Stimulated activated CD4-positive, alpha-beta T cell treated with anti-CD3 and anti-CD28 coated beads, TNF-alpha, amount 100 ng/mL, for 48 hours (primary cell): ENCODE measurements at regions not wholly inside any gene's neighbourhood (a gene's known extent, or its start where the extent isn't known, plus 50 kb on each side); places are given as distances from the start of the nearest gene placed in this dataset.

Experiments used
- DNase-seq, 3 donors: peaks; one replicate each; pipeline ENCODE4 v3.0.0-alpha.2; 2020; ENCODE audit warnings: low read depth in 3 of 3

GRCh38 chr1:58862728-58863385 is 79.0 kb upstream of the JUN start:
- DNase-seq, result no peak

DNA sequence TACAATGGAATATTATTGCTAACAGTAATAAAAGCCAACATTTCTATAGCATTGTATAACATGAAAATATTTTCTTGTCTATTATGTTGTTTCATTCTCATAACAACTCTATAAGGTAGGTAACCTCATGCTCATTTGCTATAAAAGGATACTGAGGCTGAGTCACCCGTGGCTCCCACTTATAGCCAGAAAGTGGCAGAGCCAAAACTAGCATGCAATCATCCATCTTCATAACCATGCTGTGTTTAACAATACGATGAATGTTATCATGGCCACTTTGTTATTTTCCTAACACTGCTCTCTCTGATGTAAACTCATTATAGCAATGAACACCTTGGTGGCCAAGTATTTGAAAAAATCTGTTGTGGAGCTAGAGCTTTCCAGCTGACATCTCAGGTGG is 80.8 kb upstream of the JUN start:
- no peak for DNase-seq

GRCh38 chr1:58866578-58866977 is 82.7 kb upstream of the JUN start:
- DNase-seq, result no peak

DNA sequence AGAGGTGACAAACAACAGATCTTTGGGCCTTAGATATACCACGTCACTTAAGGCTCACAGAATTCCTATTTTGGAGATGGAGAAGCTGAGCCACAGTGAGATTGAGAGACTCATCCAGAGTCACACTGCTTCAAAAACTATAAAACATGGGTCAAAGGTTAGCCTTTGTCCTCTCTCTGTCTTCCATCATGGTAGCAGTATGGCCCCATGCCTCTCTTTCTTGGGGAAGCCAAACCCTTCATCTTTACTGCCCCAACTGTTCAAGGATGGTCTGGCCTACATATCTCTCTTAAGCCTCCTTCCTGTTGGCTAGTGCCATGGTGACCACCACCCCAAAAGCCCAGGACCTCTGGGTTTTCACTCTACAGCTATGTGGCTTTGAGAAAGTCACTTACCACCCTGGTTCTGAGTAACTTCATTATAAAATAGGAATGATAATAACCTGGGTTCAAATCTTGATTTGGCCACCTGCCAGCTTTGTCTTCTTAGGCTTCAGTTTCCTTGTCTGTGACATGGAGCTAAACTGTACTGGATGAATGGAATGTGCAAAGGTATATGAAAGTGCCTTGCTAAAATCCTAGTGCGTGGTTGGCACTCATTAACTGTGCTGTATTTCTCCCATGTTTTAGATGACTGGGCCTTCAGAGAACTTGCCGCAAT is 85.9 kb upstream of the JUN start:
- DNase-seq, result no peak

DNA sequence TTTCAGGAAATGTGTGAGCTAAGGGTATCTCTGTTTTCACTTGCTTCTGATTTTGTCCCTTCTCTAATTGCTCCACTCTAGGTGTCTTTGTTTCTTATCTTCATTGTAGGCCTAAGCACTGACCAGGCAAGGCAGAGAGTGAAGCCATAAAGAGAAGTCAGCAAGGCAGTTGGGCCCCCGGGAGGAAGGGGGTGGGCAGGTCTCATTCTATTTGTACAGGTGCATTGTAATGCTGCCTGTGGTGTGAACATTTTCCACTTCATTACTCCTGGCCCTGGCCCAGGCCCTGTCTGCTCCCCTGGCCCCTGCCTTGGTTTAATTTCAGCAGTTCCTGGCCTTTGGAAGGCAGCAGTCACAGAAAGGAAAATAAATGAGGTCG is 86.4 kb upstream of the JUN start:
- DNase-seq, result no peak

DNA sequence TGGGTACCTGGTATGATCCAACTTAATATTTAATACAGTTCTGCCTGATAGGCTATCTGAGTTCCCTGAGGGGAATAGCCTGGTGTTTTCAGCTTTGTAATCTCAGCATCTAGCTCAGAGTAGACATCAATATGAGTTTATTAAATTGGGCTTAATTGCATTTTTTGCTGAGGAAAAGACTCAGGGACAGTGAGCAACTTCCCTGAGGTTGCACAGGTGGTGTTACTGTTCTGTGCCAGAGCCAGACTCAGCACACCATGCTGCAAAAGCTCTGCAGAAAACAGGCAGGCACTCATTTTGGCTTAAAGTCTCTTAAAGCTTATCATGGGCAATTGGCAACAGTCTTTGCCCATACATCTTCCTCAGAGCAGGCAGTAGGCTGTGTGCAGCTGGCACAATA is 90.5 kb upstream of the JUN start:
- DNase-seq, result no peak

GRCh38 chr1:58874757-58875755 is 91.2 kb upstream of the JUN start:
- DNase-seq, result no peak

DNA sequence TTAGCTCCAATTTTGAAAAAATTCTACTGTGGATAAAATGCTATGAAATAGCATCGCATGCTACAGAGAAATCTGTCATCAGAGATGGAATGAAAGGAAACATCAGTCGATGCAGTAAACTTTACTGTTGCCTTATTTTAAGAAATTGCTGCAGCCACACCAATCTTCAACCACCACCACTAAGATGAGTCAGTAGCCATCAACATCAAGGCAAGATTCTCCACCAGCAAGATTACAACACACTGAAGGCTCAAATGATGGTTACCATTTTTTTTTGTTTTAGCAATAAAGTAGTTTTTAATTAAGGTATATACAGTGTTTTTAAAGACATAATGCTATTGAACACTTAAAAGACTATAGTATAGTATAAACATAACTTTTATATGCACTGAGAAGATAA is 95.6 kb upstream of the JUN start:
- DNase-seq, result no peak

GRCh38 chr1:58880592-58880991 is 96.7 kb upstream of the JUN start:
- no peak for DNase-seq

DNA sequence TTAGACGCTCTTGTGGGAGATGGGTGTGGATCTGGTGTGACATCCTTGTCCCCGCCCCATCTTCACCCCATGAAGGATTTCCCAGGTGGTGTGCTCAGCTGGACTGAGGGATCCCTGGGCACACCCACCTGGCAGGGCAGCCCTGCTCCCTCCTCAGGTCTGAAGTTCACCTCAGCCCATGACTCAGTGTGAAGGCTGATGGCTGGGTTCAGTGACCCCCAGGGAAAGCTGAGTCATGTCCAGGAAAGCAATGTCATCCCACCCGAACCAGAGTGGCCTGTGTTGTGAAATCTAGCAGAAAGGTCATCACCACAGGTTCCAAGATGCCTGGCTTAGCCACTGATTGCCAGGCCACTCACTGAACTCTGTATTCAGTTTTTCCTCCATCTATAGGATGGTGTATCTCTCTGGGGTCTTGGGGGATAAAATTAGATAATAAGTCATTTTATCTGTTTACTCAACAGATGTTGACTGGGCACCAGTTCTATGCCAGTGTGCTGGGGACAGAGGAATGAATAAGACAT is 97.7 kb upstream of the JUN start:
- no peak for DNase-seq

DNA sequence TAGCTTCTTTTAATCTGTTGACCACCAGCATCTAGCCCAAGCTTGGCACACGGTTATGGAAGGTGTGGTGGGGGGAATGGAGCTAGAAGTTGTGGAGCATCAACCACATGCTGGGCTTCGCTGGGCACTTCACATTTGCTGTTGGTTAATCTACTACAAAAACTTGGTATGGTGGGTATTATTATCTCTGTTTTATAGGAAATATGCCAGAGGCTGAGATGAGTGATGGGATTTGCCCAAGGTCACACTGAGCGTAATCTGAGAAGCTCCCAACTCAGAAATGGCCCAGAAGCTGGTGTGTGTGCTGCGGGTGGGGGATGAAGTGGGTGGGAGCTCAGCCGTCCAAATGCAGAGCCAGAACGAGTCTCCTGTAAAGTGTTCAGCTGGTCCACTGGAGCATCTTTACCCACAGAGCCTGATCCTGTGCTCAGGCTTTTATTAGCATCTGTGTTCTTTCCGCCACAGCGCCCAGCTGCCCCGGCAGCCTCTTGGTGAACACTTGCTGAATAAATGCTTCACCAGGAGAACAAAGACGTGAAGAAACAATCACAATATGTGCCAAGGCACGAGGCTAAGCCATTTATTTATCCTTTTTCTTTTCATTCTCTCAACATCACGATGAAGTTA is 98.6 kb upstream of the JUN start:
- DNase-seq, result no peak

- no peak for DNase-seq
Observed at GRCh38 chr1:58883037-58883887, 99.4 kb upstream of the JUN start.

DNA sequence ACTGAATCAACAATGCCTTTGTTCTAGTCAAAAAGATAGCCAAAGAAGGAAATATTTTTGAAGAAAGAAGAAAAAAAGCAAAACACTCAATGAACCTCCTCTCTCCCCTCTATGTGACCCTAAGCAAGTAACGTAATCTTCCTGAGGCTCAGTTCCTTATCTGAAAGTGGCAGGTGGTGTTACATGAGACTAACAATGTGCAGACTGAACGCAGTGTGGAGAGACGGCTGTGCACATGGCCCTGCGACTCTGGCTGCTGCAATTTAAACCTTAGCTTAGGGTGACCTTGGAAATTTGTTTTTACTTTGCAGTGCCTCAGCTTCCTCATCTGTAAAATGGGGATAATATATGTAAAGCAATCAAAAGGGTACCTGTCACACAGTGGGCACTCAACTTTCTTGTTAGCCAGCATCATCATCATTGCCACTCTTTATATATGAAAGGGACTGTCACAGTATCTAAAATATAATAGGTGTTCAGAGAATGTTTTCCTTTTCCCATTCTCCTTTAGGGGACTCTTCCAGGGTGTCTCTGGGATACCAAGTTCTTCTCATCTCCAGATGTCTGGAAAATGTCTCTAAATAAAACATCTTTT is 100.1 kb upstream of the JUN start:
- DNase-seq, result no peak

DNA sequence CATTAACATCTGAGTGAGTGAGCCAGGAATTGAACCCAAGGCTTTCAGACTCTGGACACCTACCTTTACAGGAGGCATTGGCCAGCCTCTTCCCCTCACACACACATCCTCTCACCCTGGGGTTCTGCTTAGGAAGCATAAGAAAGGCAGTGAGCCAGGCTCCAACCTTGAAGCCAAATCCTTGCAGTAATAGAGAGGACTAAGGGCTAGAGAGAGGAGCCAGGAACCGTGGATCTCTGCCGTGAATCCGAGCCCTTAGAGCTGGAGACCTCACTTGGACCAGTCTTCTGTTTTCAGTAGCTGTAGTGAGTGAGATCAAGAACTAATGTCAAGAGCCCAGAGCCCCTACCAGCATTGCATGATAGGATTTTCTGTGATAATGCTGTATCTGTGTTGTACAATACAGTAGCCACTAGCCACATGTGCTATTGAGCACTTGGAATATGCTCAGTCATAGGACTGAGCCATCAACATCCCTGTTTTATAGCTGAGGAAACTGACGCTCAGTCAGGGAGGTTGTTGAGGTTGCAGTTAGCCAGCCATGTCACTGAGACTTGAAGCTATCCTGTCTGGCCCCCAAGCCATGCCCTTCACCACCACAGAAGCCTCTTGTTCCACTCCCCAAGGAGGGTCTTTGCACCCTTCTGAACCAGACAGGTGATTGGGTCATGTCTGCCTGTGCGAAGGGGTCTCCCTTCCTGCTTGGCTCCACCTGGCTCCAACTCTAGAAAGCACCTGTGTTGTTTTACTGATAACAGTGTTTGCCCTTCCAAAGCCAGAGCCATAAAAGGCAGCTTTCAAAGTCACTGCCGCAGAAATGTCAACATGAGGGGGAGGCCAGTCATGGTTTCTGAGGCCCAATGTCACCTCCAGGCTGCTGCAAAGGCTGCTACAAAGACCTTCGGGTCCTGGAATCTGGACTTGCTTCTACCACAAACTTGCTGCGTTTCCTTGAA is 101.1 kb upstream of the JUN start:
- no peak for DNase-seq

- DNase-seq, result no peak
Observed at GRCh38 chr1:58885998-58886397, 102.2 kb upstream of the JUN start.

DNA sequence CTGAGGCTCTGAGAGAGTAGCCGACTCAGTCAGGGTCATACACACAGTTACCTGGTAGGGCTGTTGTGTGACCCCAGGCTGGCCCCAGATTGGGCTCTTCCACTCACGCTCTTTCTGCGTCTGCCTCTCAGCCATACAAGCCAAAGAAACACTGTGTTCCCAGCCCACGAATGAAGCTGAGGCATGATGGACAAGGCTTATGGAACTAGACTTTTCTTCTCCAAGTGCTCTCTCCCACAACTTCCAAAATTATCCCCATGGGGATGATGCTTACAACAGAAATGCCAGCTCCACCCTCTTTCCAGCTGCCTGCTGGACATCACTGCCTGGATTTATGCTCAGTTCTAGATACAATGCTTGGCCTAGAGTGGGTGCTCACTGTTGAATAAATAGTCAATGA is 102.8 kb upstream of the JUN start:
- DNase-seq, result no peak

DNA sequence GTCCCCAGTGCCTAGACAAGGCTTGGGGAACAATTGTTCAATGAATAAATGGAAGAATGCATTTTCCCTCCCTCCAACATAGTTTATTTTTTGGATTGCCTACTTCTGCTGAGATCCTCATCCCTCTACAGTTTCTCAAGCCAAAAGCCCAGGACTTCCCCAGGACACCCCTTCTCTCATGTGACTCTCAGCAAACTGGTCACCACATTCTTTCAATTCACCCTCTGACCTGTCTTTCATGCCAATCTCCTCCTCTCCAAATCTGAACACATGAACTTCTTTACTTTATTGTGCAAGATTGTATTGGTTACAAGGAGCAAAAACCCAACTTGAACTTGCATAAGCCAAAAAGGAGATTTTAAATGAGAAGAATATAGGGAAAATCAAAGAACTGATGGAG is 103.2 kb upstream of the JUN start:
- DNase-seq, result no peak

- no peak for DNase-seq
Observed at GRCh38 chr1:58888833-58889232, 105.0 kb upstream of the JUN start.

DNA sequence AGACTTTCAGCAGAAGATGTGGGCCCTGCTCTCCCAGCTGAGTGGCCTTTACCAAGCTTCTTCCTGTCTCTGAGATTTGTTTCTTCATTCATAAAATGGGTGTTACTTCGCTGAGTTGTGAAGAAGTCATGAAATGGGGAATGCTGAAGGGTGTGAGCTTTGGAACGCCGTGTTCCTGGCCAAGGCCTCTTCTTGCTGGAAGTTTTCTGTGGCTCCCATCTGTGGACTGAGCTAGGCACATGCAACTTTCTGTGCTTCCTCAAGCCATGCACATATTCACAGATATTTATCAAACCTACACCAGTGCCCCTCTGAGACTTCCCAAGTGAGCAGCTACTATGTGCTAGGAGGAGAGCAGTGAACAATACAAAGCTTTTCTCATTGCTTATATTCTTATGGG is 106.3 kb upstream of the JUN start:
- no peak for DNase-seq

DNA sequence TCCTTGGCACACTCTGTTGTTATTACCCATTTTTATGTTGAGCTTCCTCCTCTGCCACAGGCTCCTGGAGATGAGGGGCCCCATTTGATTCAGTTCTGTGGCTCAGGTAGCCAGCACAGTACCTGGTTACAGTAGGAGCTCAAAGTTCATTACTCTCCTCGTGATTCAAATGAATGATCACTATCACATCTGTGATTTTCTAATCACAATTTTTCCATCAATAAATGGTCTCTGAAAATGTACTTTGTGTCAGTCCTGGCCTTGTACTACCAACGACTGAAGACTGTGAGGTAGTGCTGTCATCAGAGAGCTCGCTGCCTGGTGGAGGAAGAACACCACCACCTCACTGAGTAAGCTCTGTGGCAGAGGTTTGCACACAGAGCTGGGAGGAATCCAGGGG is 106.8 kb upstream of the JUN start:
- no peak for DNase-seq
